GM10266 (cell line): ENCODE measurements at regions not wholly inside any gene's neighbourhood (a gene's known extent, or its start where the extent isn't known, plus 50 kb on each side); places are given as distances from the start of the nearest gene placed in this dataset.

Source experiments
- DNase-seq: peaks from one replicate; pipeline ENCODE4 v3.0.0; 2012; ENCODE audit errors: extremely low spot score
- TF ChIP-seq, protein P1 (sequence below): IDR thresholded peaks from 2 replicates; pipeline ENCODE4 v1.5.1; 2012; ENCODE audit warnings: mild to moderate bottlenecking, low read depth; ENCODE audit not compliant: control insufficient read depth, insufficient read depth; ENCODE audit errors: missing control alignments

DNA sequence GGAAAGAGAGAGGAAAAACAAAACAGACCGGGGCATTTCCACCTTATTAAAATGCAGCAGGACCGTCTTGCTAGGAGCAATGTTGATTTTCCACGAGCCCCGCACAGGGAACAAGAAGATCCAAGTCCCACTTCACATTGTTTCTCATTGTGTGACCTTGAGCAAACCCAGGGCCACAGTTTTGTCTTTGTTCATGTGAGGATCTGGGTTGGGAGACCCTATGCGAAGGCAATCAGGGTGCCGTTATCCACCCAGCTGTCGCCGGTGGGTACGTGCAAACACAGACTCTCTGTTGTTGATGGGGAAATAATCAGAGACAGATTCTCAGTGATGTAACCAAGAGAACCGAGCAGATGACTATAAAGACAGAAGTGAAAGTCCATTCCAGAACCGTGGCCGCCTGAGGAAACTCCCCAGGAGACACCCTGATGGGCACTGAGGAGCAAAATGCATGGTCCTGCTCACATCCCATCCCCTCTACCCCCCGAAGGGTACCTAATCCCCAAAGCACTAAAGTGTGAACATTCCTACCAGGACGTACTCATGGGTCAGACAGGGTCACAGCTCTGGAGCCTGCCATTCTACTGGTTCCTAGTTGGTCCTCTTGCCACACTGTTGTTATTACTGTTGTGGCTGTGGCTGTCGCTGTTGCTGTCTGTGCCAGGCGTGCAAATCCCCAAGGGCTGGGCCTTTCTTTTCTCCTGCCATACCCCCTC is 102.7 kb upstream of the RBPJ start:
- DNase-seq = peak; percentile 49

DNA sequence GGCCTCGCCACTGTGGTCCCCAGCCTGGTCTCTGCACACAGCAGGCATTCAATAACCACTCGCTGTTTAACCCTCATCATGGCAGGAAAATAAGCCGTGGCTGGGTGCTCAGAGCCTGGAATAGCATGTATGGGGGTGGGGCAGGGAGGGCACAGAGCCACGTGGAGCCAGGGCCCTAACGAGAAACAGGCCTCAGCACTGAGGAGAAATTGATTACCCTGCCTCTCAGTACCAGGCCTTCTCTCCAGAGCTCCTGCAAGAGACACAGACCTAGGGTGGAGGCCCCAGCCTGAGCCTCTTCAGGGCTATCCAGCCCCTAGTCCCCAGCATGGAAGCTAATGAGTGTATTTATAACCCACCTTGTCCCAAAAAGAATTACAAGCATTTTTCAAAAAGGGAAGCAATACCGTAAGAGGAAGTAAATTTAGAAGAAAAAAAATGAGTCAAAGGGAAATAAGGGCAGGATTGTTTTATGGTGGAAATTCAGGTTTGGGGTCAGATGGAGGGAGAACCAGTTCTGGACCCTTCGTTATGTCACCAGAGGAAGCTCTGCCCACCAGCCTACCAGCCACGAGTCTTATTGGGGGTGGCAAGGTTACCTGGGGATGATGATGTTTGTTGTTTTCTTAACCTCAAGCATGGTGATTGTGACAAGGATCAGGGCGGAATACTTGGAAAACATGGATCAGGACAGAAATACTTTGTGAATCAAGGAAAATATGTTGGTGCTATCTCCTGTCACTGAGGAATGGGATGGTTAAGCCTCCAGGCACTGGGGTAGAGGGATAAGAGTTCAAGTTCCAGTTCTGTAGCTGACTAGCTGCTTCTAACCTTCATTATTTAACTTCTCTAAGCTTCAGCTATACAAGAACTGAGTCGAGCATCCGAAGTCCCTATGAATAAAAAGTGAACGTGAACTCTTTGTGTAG is 101.9 kb upstream of the RBPJ start:
- TF ChIP-seq, protein P1, sequence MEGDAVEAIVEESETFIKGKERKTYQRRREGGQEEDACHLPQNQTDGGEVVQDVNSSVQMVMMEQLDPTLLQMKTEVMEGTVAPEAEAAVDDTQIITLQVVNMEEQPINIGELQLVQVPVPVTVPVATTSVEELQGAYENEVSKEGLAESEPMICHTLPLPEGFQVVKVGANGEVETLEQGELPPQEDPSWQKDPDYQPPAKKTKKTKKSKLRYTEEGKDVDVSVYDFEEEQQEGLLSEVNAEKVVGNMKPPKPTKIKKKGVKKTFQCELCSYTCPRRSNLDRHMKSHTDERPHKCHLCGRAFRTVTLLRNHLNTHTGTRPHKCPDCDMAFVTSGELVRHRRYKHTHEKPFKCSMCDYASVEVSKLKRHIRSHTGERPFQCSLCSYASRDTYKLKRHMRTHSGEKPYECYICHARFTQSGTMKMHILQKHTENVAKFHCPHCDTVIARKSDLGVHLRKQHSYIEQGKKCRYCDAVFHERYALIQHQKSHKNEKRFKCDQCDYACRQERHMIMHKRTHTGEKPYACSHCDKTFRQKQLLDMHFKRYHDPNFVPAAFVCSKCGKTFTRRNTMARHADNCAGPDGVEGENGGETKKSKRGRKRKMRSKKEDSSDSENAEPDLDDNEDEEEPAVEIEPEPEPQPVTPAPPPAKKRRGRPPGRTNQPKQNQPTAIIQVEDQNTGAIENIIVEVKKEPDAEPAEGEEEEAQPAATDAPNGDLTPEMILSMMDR = no peak
- no peak for DNase-seq

More for the DNA sequence above, 102.7 kb upstream of the RBPJ start:
- TF ChIP-seq, protein P1 = no peak

DNA sequence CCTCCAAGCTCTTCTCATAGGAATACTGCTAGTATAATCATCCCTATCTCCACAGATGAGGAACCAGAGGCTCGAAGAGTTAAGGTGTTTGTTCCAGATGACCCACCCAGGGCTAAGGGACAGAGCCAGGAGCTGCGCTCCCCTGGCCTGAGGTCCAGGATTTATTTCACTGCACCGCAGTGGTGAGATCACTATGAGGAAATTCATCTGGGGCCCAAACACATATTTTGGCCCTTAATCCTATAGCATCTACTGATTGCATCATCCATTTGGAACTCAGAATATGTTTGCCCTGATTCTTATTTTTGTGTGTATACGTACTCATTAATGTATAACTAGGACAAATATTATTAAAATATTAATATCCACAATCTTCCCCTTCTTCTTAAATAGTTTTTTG is 100.1 kb upstream of the RBPJ start:
- DNase-seq = no peak
- TF ChIP-seq, protein P1 = no peak

DNA sequence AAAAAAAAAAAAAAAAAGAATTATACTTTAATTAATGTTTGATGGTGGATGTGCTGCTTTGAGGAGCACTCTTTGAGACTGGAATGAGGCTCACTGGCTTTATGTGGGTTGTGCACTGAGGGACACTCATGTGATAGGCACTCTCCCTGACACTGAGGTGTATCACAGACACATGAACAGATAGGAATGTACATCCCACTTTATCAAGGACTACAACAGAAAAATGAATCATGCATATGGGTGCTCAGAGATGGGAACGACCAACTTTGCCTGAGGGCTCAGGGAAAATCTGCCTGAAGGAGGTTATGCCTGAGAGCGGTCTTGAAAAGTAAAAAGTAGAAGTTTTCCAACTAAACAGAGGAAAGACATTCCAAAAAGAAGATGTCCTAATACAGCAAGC is 97.7 kb upstream of the RBPJ start:
- DNase-seq = no peak
- TF ChIP-seq, protein P1 = no peak

DNA sequence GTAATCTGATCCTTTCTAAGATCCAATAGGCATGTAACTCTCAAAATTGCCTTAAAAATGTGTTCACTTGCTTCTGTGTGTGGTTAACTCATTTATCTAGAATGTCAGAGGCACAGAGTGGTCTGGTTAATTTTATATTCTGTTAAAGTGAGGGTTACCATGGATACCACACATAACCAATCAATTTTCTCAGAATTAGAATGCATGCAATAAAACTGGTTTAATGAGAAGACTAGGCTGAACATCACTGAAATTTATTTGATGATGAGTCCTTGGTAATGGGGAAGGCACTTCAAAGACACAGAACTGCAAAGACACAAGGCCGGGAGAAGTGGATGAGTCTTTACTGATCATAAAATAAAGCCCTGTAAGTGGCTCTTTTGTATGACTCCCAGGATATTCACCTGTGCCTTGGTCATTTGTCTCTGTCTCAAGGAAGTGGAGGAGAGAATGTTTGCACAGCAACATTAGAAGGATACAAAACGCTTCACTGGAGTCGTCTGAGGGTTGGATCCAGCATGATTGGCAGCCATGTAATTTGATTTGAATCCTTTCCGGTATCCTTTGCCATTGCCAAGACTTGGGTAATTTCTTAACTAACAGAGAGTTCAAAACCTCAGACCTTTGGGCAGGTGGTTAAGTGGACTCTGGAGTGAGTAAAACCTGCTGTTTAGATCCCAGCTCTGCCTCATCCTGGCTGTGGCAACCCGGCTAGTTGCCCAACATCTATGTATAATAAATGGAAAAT is 94.0 kb upstream of the RBPJ start:
- TF ChIP-seq, protein P1 = no peak
- DNase-seq = no peak

DNA sequence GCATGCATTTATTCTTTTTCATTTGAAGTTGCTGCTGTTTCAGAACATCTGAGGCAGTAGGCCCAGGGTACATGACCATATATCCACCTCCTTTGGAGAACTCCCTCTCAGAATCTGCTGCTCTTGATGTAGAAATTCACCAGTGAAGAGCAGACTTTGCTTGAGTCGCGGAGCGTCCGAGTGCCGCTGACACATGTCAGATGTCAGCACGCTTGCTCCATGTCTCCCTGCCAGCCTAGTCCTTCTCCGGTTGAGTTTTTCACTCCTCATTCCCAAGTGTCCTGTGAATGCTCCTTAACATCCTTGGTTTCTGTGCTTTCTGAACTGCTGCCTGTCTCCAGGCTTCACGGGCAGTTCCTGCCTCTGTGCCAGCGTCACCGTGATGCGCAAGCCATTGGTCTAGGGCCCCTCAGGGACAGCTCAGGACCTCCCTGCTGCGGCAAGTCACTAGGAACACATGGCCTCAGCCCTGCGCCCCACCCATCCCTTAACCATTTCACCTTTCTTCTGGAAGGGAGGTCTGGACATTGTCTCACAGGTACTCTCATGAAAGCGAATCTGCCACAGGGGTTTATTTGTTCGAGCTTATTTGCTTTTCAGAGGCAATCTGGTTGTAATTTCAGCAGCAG is 93.1 kb upstream of the RBPJ start:
- TF ChIP-seq, protein P1 = no peak
- DNase-seq = no peak
